ENCODE measurements at regions not wholly inside any gene's neighbourhood (a gene's known extent, or its start where the extent isn't known, plus 50 kb on each side); places are given as distances from the start of the nearest gene placed in this dataset.

DNA sequence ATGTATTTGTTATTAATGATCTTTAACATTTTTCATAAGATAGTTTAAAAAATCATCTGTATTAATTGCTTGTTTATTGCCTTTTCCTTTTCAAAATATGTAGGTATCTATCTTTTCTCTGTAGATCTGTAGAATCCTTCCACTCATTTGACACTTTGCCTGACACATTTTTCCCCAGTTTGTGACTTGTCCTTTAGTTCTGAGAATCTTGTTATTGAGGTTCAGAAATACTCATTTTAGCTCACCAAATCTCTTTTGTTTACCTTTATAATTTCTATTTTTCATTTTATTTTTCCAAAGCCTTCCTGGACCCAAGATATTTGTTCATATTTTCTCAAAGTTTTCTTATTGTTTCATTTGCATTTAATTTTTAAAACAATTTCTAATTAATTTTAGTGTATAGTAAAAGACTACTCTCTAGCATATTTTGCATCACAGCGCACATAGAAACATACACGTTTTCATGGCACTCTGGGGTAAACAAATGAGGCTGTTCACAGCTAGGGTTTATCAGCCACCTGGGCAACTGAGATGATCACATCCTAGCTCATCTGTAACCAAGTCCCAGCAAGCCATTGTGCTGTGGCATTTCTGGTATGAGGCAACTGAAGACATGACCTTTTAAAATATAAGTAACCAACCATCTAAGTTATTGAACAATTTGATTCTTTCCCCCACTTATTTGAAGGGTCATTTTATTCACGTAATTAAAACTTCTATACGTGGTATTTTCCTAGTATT, 275.7 kb downstream of the ADGB start:
- no peak for TF ChIP-seq EZH2 (IDR thresholded peaks at IDR 0.05; ENCODE audit: low read length, missing control alignments)
- TF ChIP-seq, protein P1, sequence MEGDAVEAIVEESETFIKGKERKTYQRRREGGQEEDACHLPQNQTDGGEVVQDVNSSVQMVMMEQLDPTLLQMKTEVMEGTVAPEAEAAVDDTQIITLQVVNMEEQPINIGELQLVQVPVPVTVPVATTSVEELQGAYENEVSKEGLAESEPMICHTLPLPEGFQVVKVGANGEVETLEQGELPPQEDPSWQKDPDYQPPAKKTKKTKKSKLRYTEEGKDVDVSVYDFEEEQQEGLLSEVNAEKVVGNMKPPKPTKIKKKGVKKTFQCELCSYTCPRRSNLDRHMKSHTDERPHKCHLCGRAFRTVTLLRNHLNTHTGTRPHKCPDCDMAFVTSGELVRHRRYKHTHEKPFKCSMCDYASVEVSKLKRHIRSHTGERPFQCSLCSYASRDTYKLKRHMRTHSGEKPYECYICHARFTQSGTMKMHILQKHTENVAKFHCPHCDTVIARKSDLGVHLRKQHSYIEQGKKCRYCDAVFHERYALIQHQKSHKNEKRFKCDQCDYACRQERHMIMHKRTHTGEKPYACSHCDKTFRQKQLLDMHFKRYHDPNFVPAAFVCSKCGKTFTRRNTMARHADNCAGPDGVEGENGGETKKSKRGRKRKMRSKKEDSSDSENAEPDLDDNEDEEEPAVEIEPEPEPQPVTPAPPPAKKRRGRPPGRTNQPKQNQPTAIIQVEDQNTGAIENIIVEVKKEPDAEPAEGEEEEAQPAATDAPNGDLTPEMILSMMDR (conservative IDR thresholded peaks at IDR 0.05 in 1 of 2, IDR thresholded peaks at IDR 0.05 in 1 of 2; ENCODE audit: low read depth in 1 of 2, low read length in 2 of 2), result no peak
- no peak overlapping the region for H3K4me3 ChIP-seq (replicated peaks in 1 of 4; ENCODE audit: control extremely low read depth in 1 of 4, insufficient read depth in 1 of 4, low read depth in 3 of 4, low read length in 4 of 4)
- no peaks in the 10 kb centered on the region for H3K27me3 ChIP-seq (ENCODE audit: control insufficient read depth, insufficient read depth, low read length)
- H3K4me1 ChIP-seq (ENCODE audit: control insufficient read depth, extremely low read depth, insufficient read depth, low read length), result no peaks in the 10 kb centered on the region
- DNase-seq (ENCODE audit: low read depth in 2 of 2), result no peak
- H4K20me1 ChIP-seq (ENCODE audit: control insufficient read depth, extremely low read depth, insufficient read depth, low read length), result no peaks in the 10 kb centered on the region
- H2AFZ ChIP-seq (ENCODE audit: low read length), result no peak overlapping the region
- H3K36me3 ChIP-seq (ENCODE audit: control insufficient read depth, insufficient read depth, low read length), result no peaks in the 10 kb centered on the region
- H3K4me2 ChIP-seq (ENCODE audit: extremely low read depth, insufficient read depth, low read length), result no peak overlapping the region
- no peaks in the 10 kb centered on the region for H3K9me3 ChIP-seq (ENCODE audit: control insufficient read depth, insufficient read depth, low read depth, low read length)
- no peak overlapping the region for H3K27ac ChIP-seq (ENCODE audit: insufficient read depth, low read length)
- no peaks in the 10 kb centered on the region for H3K79me2 ChIP-seq (ENCODE audit: control insufficient read depth, insufficient read depth, low read length)
- no peak overlapping the region for H3K9ac ChIP-seq (ENCODE audit: insufficient read depth, low read length)

DNA sequence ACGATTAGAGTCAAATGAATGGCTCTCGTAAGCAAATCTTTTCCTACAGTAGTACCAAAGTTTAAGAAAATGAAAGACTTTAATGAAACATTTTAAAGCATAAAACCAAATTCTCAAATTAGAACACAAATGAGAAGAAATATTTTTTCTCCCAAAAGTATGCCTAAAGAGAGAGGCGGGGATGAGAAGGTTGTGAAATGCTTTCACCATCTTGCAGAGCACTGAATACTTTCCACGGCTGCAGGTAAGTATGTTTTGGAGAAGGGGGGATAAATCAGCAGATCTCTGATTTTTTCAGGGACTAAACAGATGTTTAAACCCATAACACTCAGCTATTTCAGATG, 277.1 kb downstream of the ADGB start:
- no peaks in the 10 kb centered on the region for H3K9me3 ChIP-seq (ENCODE audit: control insufficient read depth, insufficient read depth, low read depth, low read length)
- no peaks in the 10 kb centered on the region for H3K4me1 ChIP-seq (ENCODE audit: control insufficient read depth, extremely low read depth, insufficient read depth, low read length)
- H3K79me2 ChIP-seq (ENCODE audit: control insufficient read depth, insufficient read depth, low read length), result no peaks in the 10 kb centered on the region
- no peak for DNase-seq (ENCODE audit: low read depth in 2 of 2)
- no peak overlapping the region for H3K4me2 ChIP-seq (ENCODE audit: extremely low read depth, insufficient read depth, low read length)
- TF ChIP-seq, protein P1 (conservative IDR thresholded peaks at IDR 0.05 in 1 of 2, IDR thresholded peaks at IDR 0.05 in 1 of 2; ENCODE audit: low read depth in 1 of 2, low read length in 2 of 2), result no peak
- TF ChIP-seq EZH2 (IDR thresholded peaks at IDR 0.05; ENCODE audit: low read length, missing control alignments), result no peak
- no peak overlapping the region for H2AFZ ChIP-seq (ENCODE audit: low read length)
- H3K4me3 ChIP-seq (replicated peaks in 1 of 4; ENCODE audit: control extremely low read depth in 1 of 4, insufficient read depth in 1 of 4, low read depth in 3 of 4, low read length in 4 of 4), result no peak overlapping the region
- no peak overlapping the region for H3K27ac ChIP-seq (ENCODE audit: insufficient read depth, low read length)
- H3K9ac ChIP-seq (ENCODE audit: insufficient read depth, low read length), result no peak overlapping the region
- H3K36me3 ChIP-seq (ENCODE audit: control insufficient read depth, insufficient read depth, low read length), result no peaks in the 10 kb centered on the region
- no peaks in the 10 kb centered on the region for H3K27me3 ChIP-seq (ENCODE audit: control insufficient read depth, insufficient read depth, low read length)
- no peaks in the 10 kb centered on the region for H4K20me1 ChIP-seq (ENCODE audit: control insufficient read depth, extremely low read depth, insufficient read depth, low read length)

DNA sequence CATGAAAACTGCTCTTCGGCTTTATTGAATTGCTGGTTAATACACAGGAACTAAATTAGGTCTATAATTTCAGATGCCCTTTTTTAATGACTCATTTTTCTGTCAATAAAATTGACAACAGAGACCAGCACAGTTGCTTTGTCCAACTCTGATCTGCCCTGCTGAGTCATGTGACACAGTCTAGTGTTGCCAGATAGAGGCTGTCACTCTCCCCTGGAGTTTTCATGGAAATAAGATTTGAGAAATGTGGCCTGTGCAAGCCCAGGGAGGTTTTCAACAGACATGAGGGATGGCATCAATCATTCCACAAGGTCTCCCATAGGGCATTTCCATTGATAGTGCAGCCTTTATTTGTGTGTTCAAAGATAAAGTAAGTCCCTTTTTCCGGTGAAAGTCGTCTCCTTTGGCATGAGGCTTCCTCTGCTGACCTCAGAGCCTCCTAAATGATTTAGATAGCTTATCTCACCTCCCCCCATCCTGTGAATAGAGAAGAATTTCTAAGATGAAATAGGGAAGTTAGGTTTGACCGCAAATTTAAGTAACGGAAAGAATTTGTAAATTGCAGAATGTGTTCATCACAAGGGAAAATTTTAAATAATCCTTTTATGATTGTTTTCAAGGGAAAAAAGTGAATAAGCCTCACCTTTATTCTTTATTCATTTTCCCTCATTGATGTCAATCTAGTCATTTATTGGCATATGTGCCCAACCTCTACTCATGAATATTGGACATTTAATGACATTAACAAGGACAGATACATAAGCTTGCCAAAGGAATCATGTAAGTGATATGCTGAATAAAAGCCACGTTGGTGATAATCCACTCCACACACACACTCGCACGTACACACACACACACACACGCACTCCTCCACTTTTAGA, 277.7 kb downstream of the ADGB start:
- H3K9ac ChIP-seq (ENCODE audit: insufficient read depth, low read length), result no peak overlapping the region
- DNase-seq (ENCODE audit: low read depth in 2 of 2), result peak in 1 of 2 donors; percentile 19
- H3K36me3 ChIP-seq (ENCODE audit: control insufficient read depth, insufficient read depth, low read length), result no peaks in the 10 kb centered on the region
- no peaks in the 10 kb centered on the region for H3K79me2 ChIP-seq (ENCODE audit: control insufficient read depth, insufficient read depth, low read length)
- H2AFZ ChIP-seq (ENCODE audit: low read length), result no peak overlapping the region
- H3K4me2 ChIP-seq (ENCODE audit: extremely low read depth, insufficient read depth, low read length), result no peak overlapping the region
- H3K27me3 ChIP-seq (ENCODE audit: control insufficient read depth, insufficient read depth, low read length), result no peaks in the 10 kb centered on the region
- no peaks in the 10 kb centered on the region for H4K20me1 ChIP-seq (ENCODE audit: control insufficient read depth, extremely low read depth, insufficient read depth, low read length)
- H3K4me1 ChIP-seq (ENCODE audit: control insufficient read depth, extremely low read depth, insufficient read depth, low read length), result no peaks in the 10 kb centered on the region
- H3K9me3 ChIP-seq (ENCODE audit: control insufficient read depth, insufficient read depth, low read depth, low read length), result no peaks in the 10 kb centered on the region
- TF ChIP-seq, protein P1 (conservative IDR thresholded peaks at IDR 0.05 in 1 of 2, IDR thresholded peaks at IDR 0.05 in 1 of 2; ENCODE audit: low read depth in 1 of 2, low read length in 2 of 2), result no peak
- TF ChIP-seq EZH2 (IDR thresholded peaks at IDR 0.05; ENCODE audit: low read length, missing control alignments), result no peak
- H3K4me3 ChIP-seq (replicated peaks in 1 of 4; ENCODE audit: control extremely low read depth in 1 of 4, insufficient read depth in 1 of 4, low read depth in 3 of 4, low read length in 4 of 4), result no peak overlapping the region
- H3K27ac ChIP-seq (ENCODE audit: insufficient read depth, low read length), result no peak overlapping the region
